NOMO-1 treated with dmso at 0.1 percent for 144 hours (cell line): ENCODE measurements at regions not wholly inside any gene's neighbourhood (a gene's known extent, or its start where the extent isn't known, plus 50 kb on each side); places are given as distances from the start of the nearest gene placed in this dataset.
A peak's percentile ranks its signal among the peaks of the same experiment; 100 is the strongest.
"Not testable (repeated sequence)": the region's sequence is repeated elsewhere in the genome, so short reads cannot be mapped to it uniquely, and the experiment has no call there.

Experiments used
- DNase-seq: peaks from one replicate; lab custom pipeline; 2025; ENCODE audit not compliant: unreplicated experiment; lab: John Stamatoyannopoulos, UW

DNA sequence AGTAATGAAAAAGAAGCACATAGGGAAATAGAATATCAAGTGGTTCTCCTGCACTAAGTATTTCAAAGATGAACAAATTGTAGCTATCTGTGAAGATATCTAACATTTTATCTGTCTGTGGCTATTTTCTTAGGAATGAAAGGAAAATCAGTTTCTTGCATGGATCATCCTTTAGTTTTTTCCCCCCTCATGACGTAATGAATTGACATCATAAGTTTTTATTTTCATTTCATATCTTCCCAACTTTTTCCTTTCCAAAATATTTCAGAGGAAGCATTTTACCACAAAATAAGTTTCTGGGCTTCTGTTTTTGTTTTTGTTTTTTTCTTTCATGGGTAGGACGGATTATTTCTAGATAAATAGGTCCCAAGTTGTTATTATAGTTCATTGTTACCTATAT, 996.6 kb downstream of the TMEM121 start:
- DNase-seq = no peak

DNA sequence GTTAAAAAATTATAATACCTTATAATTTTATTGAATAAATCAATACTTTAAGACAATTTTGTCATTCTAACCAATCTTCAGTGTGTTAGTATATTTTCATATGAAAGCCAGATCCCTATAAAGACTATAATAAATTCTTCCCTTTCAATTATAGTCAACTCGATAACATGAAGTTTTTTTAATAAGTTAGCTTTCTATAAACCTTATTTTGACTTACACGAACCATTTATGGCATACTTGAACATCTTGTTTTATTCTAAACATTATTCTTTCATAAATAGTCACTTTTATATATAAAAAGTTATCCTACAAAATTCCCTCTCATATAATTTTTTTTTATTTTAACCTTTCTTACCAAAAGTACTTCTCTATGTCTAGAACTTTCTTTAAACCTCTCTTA, 1002.3 kb downstream of the TMEM121 start:
- DNase-seq = no peak

DNA sequence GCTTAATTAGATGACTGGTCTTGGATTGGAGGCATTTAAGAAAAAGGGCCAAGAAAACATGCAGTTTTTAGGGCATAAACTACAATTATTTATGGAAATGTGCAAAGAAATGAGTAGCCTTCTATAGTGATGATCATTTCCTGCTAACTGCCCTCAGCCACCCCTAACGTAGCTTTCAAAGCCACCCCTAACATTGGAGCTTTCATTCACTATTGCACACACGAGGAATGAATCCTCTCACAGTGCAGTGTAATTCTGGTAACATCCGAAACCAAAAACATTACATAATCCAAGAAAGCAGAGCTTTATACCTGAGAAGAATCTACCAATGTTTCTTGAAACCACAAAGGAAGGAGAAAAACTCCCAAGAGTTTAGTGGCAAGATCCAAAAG, 1003.6 kb downstream of the TMEM121 start:
- DNase-seq = no peak

DNA sequence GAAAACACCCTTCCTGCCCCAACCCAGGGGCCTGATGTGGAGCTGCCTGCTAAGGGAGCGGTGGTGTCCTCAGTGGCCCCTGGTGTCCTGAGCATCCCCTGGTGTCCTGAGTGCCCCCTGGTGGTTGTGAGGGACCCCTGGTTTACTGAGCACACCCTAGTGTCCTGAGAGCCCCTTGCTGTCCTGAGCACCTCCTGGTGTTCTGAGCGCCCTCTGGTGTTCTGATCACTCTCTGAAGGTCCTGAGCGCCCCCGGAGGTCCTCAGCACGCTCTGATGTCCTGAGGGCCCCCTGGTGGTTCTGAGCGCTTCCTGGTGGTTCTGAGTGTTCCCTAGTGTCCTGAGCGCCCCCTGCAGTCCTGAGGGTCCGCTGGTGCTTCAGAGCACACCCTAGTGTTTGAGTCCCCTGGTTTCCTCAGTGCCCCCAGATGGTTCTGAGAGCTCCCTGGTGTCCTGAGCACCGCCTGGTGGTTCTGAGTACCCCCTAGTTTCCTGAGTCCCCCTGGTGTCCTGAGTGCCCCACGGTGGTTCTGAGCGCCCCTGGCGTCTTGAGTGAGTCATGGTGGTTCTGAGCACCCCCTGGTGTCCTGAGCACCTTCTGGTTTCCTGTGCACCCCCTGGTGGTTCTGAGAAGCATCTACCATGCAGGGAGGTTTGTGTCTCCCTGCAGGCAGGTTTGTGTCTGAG, 1004.2 kb downstream of the TMEM121 start:
- DNase-seq = no peak

DNA sequence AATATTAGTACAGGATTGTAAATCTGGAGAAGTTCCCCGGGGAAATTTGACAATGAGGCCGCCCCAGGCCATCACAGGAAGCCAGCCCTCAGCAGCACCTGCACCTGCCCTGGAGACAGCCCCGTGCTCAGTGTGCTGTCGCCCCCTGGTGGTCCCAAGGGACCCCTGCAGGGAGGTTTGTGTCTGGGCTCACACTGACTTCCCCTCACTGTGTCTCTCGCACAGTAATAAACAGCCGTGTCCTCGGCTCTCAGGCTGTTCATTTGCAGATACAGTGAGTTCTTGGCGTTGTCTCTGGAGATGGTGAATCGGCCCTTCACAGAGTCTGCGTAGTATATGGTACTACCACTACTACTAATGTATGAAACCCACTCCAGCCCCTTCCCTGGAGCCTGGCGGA, 1011.2 kb downstream of the TMEM121 start:
- DNase-seq = not testable (repeated sequence)

DNA sequence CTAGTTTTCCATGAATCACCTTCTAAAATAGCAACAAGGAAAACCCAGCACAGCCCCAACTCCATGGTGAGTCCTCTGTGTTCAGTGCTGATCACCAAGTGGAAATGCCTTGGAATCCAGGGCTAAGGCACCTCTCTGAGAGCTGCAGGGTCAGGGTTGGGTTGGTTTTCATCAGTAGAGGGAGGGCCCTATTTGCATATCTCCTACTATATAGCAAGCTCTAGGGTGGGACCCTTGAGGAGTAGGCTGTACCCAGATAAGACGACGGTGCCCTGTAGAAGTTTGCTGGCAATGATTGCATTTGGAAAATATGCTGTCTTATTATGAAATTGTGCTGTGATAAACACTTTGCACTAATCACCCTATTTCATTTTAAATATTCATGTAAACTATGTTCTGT, 1011.8 kb downstream of the TMEM121 start:
- no peak for DNase-seq

DNA sequence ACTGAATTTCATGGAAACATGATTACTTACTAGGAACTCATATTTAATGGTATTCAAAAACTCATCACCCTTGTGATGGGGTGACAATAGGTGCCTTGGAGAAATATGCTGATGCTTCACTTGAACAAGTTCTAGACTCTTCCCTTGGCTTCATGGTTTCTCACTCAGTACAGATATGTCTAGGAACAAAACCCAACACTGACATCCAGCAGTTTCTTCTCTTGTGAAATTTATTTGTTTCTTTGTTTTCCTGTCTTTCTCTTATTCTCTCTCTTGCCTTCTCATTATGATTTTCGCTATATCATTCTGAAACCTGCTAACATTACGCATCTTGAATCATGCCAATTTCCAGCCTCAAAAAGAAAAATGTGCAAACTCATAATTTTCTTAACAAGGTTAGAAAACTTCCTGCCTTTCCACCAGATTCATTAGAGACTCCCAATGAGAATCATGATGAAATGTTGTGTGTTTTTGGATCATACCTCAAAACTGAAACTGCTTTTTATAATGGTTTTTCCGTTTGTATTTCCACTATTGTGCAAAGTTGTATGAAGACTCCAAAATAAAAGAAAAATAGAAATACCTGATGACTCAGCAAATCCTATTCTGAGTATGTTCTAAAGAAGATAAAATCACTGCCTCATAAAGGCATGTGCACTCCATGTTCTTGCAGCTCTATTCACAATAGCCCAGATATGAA, 1021.5 kb downstream of the TMEM121 start:
- DNase-seq = no peak

DNA sequence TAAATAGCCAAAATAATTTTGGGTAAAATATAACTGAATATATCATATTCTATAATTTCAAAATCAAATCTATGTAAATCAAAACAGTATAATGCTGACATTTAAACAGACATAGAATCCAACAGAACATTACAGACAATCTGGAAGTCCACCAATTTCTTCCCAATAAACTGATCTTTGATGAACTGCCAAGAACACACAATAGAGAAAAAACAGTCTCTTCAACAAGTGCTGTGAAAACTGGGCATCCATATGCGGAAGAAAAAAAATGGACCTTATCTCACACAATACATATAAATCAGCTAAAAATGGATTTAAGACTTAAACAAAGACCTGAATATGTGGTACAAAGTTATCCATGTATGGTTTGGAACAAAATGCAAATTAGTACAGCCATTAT, 1022.7 kb downstream of the TMEM121 start:
- no peak for DNase-seq

DNA sequence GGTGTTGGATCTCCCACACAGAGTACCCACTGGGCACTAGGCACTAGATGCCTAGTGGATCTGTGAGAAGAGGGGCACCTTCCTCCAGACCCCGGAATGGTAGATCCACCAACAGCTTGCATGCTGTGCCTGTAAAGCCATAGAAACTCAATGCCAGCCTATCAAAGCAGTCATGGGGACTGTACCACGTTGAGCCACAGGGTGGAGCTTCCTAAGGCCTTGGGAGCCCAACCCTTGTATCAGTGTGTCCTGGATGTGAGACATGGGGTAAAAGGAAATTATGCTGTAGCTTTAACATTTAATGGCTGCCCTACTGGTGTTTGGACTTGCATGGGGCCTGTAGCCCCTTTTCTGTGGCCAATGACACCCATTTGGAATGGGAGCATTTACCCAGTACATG, 1024.9 kb downstream of the TMEM121 start:
- no peak for DNase-seq

DNA sequence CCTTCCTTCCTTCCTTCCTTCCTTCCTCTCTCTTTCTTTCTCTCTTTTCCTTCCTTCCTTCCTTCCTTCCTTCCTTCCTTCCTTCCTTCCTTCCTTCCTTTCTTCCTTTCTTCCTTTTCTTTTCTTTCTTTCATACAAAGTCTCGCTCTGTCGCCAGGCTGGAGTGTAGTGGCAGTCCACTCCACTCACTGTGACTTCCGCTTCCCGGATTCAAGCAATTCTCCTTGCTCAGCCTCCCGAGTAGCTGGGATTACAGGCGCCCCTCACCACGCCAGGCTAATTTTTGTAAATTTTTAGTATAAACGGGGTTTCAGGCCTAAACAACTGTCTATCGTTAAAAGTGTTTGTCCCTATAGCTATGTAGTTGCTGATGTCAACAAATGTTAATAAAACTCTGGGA, 1029.8 kb downstream of the TMEM121 start:
- not testable (repeated sequence) for DNase-seq

DNA sequence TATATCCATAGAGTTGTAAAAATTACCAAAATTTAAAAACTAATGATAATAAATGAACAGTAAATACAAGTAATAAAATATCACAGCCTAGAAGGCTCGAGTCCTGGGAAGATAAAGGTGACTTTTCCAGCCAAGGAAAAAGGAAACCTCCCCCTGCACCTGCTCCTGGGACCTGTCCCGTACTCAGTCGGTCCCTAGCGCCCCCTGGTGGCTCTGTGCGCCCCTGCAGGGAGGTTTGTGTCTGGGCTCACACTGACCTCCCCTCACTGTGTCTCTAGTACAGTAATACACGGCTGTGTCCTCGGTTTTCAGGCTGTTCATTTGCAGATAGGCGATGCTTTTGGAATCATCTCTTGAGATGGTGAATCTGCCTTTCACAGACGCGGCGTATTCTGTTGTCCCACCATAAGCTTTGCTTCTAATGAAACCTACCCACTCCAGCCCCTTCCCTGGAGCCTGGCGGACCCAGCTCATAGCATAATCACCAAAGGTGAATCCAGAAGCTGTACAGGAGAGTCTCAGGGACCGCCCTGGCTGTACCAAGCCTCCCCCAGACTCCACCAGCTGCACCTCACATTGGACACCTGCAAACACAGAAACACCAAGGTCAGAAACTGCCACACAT, 1030.4 kb downstream of the TMEM121 start:
- DNase-seq = no peak

DNA sequence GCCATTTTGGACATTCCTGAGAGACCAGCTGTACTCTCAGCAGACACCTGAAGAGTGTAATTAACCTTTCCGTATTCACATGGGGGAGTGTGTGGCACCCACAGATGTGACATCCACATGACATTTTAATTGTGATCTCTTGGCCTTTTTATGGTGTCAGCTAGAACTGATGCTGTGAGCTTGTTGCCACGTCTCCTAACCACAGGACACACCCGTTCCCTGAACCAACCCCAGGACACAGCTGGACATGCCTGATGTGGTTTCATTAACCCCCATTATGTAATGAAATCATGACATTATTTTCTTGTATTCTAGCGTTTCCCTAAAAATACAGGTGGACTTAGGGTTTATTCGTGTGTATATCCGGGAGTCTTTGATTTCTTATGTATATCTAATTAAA, 1036.1 kb downstream of the TMEM121 start:
- DNase-seq = no peak

DNA sequence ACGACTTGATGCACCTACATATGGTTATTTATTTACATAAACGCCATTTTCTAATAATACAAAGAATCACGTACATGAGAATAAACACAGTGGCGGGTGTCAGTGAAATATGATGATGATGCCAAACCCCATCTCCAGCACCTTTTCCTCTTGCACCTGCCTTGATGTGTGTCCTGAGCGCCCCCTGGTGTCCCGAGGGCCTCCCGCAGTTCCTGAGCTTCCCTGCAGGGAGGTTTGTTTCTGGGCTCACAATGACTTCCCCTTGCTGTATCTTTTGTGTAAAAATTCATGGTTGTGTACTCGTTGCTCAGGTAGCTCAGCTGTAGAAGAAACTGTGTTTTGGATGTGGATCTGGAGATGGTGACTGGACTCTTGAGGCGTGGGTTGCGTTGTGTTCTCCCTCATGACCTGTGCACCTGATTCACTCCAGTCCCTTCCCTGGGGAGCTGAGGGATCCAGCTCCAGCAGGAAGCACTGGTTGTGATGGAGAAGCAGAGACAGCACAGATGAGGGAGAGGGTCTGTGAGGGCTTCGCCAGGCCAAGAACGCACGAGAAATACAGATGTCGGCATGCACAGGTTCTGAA, 1037.8 kb downstream of the TMEM121 start:
- peak; percentile 30 for DNase-seq

DNA sequence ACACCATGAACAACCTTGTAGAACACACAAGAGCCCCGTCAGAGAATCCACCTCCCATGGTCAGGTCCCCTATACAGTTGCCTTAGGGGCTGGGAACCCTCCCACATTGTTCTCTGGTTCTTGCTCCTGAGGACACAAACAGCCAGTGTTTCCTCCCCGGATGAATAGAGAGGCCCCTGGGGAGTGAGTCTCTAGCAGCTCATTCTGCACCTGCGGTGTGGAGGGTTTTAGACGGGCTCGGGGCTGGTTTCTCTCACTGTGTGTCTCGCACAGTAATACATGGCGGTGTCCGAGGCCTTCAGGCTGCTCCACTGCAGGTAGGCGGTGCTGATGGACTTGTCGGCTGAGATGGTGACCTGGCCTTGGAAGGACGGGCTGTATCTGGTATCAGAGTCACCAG, 1052.1 kb downstream of the TMEM121 start:
- DNase-seq = no peak

DNA sequence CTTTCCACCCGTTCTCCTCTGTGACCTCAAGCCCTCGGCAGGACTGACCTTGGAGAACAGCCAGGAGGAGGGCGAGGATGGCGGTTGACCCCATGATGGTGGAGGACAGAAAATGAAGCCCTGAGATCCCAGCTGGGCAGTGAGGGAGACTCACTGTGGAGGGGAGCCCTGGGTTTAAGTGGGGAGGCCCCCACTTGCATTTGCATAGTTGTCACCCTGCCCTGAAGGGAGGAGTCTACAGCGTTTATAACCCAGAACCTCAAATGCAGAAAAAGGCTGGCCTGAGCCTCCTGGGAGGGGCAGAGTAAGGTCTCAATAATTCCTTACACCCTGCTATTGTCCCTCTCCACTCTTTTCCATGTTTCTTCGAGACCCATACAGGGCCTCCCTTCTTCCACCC, 1052.7 kb downstream of the TMEM121 start:
- DNase-seq = no peak

DNA sequence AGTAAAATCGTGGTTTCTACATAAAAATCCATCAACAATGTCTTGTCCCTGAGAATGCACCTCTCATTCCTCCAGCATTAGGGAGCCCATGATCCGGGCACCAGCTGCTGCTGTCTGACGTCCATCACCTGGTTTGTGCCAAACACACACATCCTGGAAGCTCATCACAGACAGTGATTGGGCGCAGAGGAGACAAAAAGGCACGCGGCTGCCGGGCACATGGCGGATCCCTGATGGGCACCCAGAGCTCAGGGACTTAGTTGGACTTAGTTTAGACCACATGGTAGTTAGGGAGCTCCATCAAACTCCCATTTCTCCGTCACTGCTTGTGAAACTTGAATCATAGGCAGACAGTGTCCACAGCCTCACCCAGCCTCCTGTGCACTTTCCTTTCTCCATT, 1059.3 kb downstream of the TMEM121 start:
- no peak for DNase-seq

DNA sequence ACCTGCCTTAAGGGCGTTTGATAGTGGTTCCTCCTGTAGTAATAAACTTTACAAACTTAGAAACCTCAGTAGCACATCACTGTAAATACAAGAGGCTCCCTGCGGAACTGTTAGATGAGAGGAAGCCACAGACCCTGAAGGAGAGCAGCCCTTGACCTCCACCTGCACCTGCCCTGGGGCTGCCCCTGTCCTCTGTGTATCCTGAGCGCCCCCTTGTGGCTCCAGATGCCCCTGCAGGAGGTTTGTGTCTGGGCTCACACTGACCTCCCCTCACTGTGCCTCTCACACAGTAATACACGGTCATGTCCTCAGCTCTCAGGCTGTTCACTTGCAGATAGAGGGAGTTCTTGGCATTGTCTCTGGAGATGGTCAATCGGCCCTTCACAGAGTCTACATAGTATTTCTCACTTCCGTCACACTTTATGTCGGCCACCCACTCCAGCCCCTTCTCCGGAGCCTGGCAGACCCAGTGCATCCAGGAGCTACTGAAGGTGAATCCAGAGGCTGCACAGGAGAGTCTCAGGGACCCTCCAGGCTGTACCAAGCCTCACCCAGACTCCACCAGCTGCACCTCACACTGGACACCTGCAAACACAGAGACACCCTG, 1059.8 kb downstream of the TMEM121 start:
- no peak for DNase-seq

DNA sequence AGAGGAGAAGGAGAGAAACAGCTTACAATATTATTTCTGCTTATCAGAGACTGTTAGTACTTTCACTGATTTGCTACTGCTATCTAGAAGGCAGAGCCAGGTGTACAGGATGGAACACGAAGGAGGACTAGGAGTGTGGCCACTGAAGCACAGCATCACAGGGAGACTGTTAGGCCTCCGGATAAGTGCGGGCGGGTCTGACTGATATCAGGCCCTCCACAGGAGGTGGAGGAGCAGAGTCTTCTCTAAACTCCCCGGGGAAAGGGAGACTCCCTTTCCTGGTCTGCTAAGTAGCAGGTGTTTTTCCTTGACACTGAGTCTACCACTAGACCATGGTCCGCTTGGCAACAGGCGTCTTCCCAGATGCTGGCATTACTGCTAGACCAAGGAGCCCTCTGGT, 1065.2 kb downstream of the TMEM121 start:
- not testable (repeated sequence) for DNase-seq

DNA sequence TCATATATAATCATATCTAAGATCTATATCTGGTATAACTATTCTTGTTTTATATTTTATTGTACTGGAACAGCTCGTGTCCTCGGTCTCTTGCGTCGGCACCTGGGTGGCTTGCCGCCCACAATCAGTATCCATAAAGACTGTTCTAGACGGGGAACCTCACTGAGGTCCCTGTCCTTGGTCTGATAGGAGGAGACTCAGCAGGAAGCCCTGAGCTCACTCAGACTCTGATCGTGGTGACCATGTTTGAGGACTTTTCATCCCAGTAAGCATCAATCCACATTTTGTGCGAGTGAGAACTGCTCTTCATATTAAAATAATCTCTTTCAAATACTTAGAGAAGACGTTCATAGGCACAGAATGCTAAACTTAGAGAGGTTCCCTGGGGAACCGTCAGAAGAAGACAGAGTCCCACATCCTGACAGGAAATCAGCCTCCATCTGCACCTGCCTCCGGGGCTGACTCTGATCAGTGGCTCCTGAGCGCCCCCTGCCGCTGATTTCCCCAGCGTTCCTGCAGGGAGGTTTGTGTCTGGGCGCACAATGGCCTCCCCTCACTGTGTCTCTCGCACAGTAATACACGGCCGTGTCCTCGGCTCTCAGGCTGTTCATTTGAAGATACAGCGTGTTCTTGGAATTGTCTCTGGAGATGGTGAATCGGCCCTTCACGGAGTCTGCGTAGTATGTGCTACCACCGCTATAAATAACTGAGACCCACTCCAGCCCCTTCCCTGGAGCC, 1065.9 kb downstream of the TMEM121 start:
- DNase-seq = not testable (repeated sequence)

DNA sequence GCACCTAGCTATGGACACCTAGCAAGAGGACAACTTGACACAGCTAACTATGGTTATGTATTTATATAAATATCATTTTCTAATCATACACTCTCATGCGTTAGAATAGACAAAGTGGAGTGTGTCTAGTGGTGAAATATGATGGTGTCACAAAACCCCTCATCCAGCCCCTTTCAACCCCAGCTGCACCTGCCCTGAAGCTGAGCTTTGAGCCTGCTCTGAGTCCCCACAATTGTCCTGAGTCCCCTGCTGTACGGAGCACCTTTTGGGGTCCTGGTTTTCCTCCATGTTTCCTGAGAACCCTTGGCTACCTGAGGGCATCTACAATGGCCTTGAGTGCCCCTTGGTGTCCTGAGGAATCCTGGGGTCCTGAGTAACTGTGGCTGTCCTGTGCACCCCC, 1072.8 kb downstream of the TMEM121 start:
- DNase-seq = no peak
